ENCODE measurements at regions not wholly inside any gene's neighbourhood (a gene's known extent, or its start where the extent isn't known, plus 50 kb on each side); places are given as distances from the start of the nearest gene placed in this dataset.
"Not testable (repeated sequence)": the region's sequence is repeated elsewhere in the genome, so short reads cannot be mapped to it uniquely, and the experiment has no call there.

DNA sequence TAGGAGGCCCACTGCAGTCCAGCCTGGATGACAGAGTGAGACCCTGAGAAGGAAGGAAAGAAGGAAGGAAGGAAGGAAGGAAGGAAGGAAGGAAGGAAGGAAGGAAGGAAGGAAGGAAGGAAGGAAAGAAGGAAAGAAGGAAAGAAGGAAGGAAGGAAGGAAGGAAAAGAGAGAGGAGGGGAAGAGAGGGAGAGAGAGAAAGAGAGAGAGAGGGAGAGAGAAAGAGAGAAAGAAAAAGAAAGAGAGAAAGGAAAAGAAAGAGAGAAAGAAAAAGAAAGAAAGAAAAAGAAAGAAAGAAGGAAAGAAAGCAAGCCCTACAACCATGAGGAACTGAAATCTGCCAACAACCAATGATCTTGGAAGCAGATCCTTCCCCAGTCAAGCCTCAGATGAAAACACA is 124.9 kb upstream of the BCOR start:
- not testable (repeated sequence) for DNase-seq

DNA sequence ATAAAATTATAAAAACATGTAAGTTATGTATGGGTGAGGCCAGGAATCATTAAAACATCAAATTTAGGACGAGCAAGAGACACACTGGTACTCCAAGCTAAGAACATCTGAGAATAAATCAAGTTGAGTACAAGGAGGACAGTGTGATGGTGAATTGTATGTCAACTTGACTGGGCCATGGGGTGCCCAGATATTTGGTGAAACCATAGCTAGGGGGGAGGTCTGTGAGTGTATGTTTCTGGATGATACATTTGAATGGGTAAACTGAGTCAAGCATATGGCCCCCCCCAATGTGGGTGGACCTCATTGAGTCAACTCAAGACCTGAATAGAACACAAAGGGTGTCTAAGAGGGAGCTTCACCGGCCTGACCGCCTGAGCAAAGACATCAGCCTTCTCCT is 115.3 kb upstream of the BCOR start:
- no peak for DNase-seq

DNA sequence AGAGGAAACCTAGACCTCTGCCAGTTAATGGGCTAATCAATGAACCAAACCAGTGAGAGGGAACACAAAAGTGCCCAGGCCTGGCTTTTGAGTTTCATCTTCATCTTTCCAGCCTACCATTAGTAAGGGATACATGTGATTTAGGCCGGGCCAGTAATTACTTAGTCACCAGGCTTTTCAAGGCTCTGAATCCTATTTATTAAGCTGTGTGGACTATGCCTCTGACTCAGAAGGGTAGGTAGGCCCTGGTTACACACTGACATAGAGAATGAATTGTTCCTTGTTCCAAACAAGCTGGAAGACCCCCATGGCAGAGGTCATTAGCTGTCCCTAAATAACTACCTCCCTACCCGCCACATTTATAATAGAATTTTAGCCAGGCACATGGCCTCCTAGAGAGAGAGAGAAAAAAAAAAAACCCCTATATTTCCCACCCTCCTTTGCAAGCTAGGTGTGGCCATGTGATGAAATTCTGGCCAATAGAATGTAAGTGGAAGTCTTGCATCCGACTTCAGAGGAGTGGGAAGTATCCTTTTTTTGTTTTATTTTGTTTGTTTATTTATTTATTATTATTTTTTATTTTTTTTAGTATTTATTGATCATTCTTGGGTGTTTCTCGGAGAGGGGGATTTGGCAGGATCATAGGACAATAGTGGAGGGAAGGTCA is 112.3 kb upstream of the BCOR start:
- no peak for DNase-seq

GRCh38 chrX:40207626-40208025 is 109.9 kb upstream of the BCOR start:
- peak; percentile 27 for DNase-seq

DNA sequence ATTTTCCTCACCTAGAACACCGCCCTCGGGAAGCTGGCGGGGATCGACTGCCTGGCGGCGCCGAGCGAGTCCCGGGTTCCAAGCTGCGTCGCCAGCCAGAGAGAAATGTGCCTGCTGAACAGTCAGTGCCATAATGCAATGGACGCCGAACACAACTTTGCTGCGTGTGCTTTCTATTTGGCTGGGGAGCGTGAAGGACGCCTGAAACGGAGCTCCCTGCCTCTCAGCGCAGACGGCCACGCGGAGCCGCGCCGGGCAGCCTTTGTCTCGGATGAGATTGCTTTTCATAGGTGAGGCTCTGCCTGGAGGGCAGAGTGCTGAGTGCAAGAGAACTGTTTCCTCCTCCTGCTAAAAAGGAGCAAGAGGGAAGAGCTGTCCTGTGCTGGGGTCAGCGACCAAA is 107.7 kb upstream of the BCOR start:
- no peak for DNase-seq

DNA sequence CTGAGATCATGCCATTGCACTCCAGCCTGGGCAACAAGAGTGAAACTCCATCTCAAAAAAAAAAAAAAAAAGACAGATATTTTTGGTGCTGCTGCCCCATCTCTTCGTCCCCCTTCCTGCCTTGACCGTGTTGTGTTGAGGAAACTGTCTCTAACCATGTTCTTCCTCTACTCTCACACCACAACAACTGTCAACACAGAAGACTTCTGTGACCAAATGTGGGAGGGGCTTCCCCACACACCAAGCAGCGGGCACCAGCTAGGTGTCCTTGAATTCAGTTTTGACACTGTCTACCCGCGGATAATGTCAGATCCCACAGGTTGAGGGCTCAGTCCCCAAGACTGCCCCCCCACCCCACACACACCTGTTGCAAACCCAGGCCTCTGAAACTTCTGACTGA is 104.7 kb upstream of the BCOR start:
- DNase-seq = peak; percentile 26

- DNase-seq = peak; percentile 33
Measured at GRCh38 chrX:40201329-40201885, 103.6 kb upstream of the BCOR start.

GRCh38 chrX:40199704-40200103 is 101.9 kb upstream of the BCOR start:
- no peak for DNase-seq

DNA sequence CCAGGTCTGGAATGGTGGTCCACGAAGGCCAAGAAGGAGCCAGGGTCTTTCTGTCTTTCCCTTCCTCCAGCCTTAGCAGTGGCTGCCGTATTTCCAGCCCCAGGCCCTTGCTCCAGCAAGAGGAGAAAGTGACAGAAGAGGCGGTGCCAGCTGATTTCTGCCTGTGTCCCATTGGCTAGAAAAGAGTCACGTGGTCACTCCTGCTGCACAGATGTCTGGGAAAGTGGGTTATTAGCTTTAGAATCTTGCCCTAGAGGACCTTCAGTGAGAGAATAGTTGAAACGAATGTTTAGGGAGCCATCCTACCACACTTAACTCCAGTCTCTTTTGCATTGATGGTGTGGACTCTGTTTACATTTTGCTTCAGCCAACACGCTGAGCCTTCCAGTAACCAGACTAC is 99.3 kb upstream of the BCOR start:
- DNase-seq = no peak

GRCh38 chrX:40195368-40195767 is 97.6 kb upstream of the BCOR start:
- DNase-seq = no peak

DNA sequence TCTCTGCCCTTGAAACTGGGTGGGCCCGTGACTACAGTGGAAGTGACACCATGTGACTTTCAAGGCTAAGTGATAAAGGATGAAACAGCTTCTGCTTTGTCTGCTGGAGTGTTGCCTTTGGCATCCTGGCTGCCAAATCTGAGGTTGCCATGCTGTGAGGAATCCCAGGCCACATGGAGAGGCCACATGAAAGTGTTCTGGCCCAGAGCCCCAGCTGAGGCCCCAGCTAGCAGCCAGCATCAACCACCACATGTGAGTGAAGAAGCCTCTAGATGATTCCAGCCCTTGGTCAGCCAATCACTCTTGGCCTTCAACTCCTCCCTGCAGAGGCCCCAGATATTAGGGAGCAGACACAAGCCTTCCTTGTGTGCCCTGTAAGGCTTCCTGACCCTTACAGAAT is 94.4 kb upstream of the BCOR start:
- DNase-seq = no peak

DNA sequence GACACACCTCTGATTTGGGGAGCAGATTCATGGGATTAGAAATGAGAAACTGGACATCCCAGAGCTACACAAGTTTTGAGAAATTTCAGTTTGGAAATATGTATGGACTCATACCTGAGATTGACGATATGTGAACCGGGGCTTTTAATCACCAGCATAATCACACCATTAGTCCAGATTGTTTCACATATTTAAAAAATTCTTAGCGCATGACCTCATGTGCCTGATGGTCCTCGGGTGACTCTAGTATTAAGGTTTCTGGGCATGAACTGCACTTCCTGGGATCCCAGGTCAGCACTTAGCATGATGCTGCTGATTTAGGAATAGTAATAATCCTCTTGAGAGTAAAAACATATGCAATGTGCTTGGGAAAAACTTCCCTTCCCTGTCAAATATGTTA is 91.9 kb upstream of the BCOR start:
- no peak for DNase-seq

DNA sequence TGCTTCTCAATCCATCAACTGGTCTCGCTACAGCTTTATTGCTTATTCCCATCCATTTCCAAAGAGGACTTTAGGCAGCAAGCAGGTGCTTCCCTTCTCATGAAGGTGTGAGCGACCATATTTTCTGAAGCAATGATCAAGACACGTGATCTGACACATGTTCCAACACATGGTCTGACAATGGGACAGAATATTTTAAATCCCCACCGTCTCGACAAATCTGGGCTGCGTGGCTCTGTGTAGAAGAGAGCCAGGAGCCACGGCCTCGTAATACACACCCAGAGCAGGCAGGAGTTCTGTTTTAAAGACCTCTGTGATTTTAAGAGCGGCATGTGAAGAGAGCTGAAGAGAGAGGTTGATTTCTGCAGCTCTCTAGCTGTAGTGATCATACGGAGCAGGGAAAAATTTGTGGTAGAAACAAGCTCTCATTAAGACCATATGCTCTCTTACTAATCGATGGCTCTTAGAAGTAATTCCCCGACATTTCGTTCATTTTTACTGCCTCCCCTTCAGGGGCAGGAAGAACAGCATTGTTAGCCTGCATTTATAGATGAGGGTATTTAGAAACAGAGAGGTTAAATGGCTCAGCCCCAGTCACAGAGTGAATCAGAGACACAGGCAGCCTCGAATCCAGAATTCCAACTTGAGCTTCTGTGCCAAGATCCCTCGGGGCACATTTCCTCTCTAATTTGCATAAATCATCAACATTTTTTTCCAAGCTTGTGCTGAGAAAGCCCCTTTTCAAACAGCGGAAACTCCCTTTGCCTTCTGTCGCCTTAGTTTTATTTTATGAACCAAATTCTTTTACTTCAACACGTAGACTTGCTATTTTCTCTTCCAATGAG is 91.0 kb upstream of the BCOR start:
- DNase-seq = no peak

- DNase-seq = no peak
Measured at GRCh38 chrX:40184968-40185367, 87.2 kb upstream of the BCOR start.

- DNase-seq = no peak
Measured at GRCh38 chrX:40182615-40183014, 84.9 kb upstream of the BCOR start.

DNA sequence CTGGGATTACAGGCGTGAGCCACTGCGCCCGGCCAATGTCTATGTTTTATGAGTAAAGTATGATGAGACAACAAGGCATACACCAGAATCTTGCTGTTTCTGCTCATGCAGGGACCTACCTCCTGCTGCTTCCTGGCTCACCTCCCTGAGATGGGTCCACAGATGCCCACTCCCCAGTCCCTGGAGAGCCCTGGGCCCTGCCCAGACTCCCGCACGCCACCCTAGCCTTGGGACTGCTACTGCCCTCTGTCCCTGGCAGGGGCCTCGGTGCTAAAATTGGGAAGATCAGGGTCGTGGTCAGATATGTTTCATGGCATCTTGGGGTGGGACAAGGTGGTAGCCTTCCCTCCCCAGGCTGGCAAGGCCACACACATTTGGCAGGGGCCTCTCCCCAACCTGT is 84.3 kb upstream of the BCOR start:
- no peak for DNase-seq

DNA sequence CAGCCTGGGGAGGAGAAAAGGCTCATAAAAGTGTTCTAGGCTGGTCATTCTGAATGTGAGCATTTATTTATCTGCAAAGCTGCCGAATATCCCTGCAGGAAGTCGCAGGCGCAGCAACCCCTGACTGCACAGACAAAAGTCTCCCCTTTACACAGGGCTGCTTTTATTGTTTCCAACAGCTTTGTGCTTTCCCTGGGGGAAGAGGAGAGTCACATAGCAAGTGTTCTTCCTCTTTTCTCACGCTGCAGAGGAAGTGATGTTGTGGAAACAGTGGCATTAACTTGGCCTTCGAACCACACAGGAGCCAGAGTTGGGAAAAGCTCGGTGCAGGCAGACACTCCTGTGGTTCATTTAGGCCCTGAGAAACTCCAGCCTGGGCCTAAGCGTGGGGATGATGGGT is 81.5 kb upstream of the BCOR start:
- no peak for DNase-seq

DNA sequence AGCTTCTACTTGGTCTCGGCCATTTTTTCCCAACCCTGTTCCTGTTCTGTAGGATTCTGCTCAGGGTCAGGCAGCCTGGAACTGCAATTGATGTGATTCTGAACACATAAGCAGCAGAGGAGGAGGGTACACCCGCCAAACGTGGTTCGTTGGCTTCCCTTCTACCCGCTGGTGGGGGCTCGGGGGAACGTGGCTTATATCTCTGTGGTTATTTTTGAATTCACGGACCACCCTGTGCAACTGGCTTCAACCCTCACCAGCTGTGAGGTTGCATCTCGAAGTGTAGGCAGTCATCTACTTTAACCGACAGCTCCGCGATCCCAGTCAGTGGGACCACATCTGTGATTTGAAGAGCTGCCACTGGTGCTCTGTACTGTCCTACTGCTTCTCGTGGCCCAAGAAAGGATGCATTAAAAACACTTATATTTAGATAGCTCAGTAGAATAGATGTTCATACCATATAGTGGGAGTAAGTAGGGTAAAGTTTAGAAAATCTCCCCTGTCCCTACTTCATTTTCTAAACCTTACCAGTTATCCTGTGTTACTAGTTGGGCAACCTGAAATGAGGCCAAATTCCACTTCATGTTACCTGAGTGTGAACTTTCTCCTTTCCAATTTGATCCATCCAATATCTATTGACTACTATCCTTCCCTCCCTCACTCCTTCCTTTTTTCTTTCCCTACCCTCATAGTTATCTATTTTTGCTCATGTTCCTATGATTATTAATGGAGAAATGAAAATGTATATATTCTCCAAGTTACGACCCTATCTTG is 80.4 kb upstream of the BCOR start:
- DNase-seq = no peak

DNA sequence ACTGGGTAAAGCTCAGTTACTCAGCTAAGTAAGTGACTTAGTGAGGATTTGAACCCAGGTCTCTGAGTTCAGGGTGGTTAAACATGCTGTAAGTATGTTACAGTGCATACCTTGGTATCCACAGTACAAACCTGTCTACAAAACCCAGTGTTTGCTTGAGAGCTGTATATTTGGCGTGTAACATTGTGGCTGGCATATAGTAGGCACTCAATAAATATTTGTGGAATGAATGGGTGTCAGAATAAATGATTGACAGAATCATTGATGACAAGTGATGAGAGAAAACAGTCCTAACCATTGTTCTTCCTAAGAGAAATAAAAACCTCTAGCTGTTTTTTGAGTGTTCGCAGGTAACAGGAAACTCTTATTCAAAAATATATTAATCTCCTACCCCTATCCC is 79.7 kb upstream of the BCOR start:
- no peak for DNase-seq

DNA sequence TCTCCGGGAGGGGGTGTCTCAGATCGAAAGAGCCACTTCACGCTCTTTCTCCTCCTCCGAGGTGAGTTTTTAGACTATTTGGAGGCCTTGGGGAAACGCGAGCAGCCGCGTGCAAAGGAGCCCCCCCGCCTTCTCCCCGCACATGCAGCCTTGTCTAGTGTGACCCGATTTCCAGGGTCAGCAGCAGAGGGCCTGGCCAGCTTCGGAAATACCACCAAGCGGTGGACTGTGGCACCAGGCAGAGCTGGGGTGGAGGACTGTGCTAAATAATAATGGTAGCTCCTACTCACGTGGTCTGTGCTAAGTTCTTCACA is 79.3 kb upstream of the BCOR start:
- no peak for DNase-seq

DNA sequence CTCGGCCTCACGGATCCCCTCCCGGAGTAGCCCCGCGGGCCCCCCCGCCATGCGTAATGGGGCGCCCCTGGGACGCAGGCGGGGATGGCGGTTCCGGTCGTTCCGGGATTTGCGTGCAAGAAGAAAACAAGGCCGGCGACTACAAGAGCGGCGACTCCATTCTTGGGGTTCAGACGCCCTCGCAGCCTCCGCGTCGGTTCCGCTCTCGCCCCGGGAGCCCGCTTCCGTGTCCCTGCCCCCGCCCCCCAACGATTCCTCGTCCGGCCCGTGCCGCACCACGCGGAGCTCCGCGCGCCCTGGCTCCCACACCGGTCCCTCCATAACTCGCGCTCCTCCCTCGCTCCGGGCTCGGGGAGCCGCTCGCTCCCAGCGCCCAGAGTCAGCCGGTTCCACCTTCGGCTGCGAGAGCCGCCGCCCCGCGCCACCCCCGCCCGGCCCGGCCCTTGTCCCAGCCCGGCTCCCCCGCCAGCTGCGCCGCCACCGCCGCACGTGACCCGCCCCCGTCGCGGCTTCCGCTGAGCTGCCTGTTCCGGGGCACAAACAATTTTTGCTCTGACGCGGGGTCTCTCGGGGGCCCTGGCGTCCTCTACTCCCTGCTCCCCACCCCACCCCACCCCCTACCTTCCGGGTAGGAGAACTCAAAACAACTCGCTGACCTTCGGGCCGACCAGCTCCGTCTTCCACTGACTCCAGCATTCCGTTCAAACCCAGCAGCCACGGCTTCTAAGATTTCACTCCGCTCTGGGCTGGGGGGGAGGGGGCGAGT is 78.8 kb upstream of the BCOR start:
- DNase-seq = peak; percentile 80

GRCh38 chrX:40175511-40176350 is 78.0 kb upstream of the BCOR start:
- peak; percentile 86 for DNase-seq
